H9 (cell line): ENCODE measurements at regions not wholly inside any gene's neighbourhood (a gene's known extent, or its start where the extent isn't known, plus 50 kb on each side); places are given as distances from the start of the nearest gene placed in this dataset.
"Not testable (repeated sequence)": the region's sequence is repeated elsewhere in the genome, so short reads cannot be mapped to it uniquely, and the experiment has no call there.

Experiments used
- DNase-seq: peaks from one replicate; pipeline ENCODE4 v3.0.0-alpha.2; 2017
- H2AFZ ChIP-seq: one replicate; pipeline ENCODE4 v1.6.1; 2013; ENCODE audit warnings: mild to moderate bottlenecking, low read length, control low read depth, moderate library complexity
- H2AK5ac ChIP-seq: 2 replicates; pipeline ENCODE4 v1.6.1; 2013; ENCODE audit warnings: low read length, control low read depth, mixed read lengths; ENCODE audit not compliant: insufficient read length
- H2BK120ac ChIP-seq: one replicate; pipeline ENCODE4 v1.6.1; 2013; ENCODE audit warnings: low read depth, mild to moderate bottlenecking, low read length, control low read depth, inconsistent platforms; ENCODE audit not compliant: poor library complexity, severe bottlenecking
- H2BK12ac ChIP-seq: 2 replicates; pipeline ENCODE4 v1.6.1; 2013; ENCODE audit warnings: low read length, control low read depth, mixed read lengths, low read depth; ENCODE audit not compliant: insufficient read length
- H2BK15ac ChIP-seq: 2 replicates; pipeline ENCODE4 v1.6.1; 2013; ENCODE audit warnings: low read depth, low read length, control low read depth
- H2BK20ac ChIP-seq: one replicate; pipeline ENCODE4 v1.6.1; 2013; ENCODE audit warnings: low read depth, mild to moderate bottlenecking, low read length, control low read depth, inconsistent platforms; ENCODE audit not compliant: poor library complexity, severe bottlenecking
- H2BK5ac ChIP-seq: 2 replicates; pipeline ENCODE4 v1.6.1; 2013; ENCODE audit warnings: low read length, control low read depth, mixed read lengths; ENCODE audit not compliant: insufficient read length
- H3K14ac ChIP-seq: 2 replicates; pipeline ENCODE4 v1.6.1; 2013; ENCODE audit warnings: low read length, control low read depth; ENCODE audit not compliant: insufficient read depth
- H3K18ac ChIP-seq: 2 replicates; pipeline ENCODE4 v1.6.1; 2013; ENCODE audit warnings: low read depth, mild to moderate bottlenecking, mixed read lengths, low read length, control low read depth; ENCODE audit not compliant: insufficient read length
- H3K23ac ChIP-seq: 2 replicates; pipeline ENCODE4 v1.6.1; 2013; ENCODE audit warnings: low read length, control low read depth, mixed read lengths, low read depth; ENCODE audit not compliant: insufficient read length
- H3K23me2 ChIP-seq: 2 replicates; pipeline ENCODE4 v1.6.1; 2013; ENCODE audit warnings: low read depth, mild to moderate bottlenecking, mixed read lengths, low read length, control low read depth; ENCODE audit not compliant: insufficient read length, poor library complexity, severe bottlenecking
- H3K27ac ChIP-seq: 2 replicates; pipeline ENCODE4 v1.5.1; 2013; ENCODE audit warnings: low read length, control low read depth, mixed read lengths, low read depth; ENCODE audit not compliant: insufficient read length
- H3K27me3 ChIP-seq: 2 replicates; pipeline ENCODE4 v1.6.1; 2013; ENCODE audit warnings: low read length, control low read depth, inconsistent platforms; ENCODE audit not compliant: insufficient read depth
- H3K4ac ChIP-seq: 2 replicates; pipeline ENCODE4 v1.6.1; 2013; ENCODE audit warnings: low read depth, mild to moderate bottlenecking, control low read depth, inconsistent platforms, low read length, moderate library complexity
- H3K4me1 ChIP-seq: 2 replicates; pipeline ENCODE4 v1.6.1; 2013; ENCODE audit warnings: low read length, control low read depth, inconsistent platforms; ENCODE audit not compliant: insufficient read depth
- H3K4me2 ChIP-seq: 2 replicates; pipeline ENCODE4 v1.6.1; 2013; ENCODE audit warnings: low read length, control low read depth, mixed read lengths; ENCODE audit not compliant: insufficient read length, insufficient read depth
- H3K56ac ChIP-seq: 2 replicates; pipeline ENCODE4 v1.6.1; 2013; ENCODE audit warnings: low read depth, mild to moderate bottlenecking, mixed read lengths, low read length, control low read depth; ENCODE audit not compliant: insufficient read length
- H3K79me1 ChIP-seq: 2 replicates; pipeline ENCODE4 v1.6.1; 2013; ENCODE audit warnings: low read depth, mild to moderate bottlenecking, moderate library complexity, low read length, control low read depth, inconsistent platforms; ENCODE audit not compliant: insufficient read depth, poor library complexity, severe bottlenecking
- H3K79me2 ChIP-seq: 2 replicates; pipeline ENCODE4 v1.6.1; 2013; ENCODE audit warnings: low read length, control low read depth, inconsistent platforms; ENCODE audit not compliant: insufficient read depth
- H3K9ac ChIP-seq: 2 replicates; pipeline ENCODE4 v1.6.1; 2013; ENCODE audit warnings: low read length, control low read depth, mixed read lengths; ENCODE audit not compliant: insufficient read length; ENCODE audit errors: extremely low read depth
- H3K9me3 ChIP-seq: one replicate; pipeline ENCODE4 v1.6.1; 2013; ENCODE audit warnings: low read depth, low read length, inconsistent platforms; ENCODE audit not compliant: control insufficient read depth
- H3T11ph ChIP-seq: one replicate; pipeline ENCODE4 v1.6.1; 2013; ENCODE audit warnings: mild to moderate bottlenecking, low read length, control low read depth, inconsistent platforms
- H4K20me1 ChIP-seq: one replicate; pipeline ENCODE4 v1.6.1; 2013; ENCODE audit not compliant: control insufficient read depth, insufficient read length, insufficient read depth
- H4K5ac ChIP-seq: 2 replicates; pipeline ENCODE4 v1.6.1; 2013; ENCODE audit warnings: low read depth, mild to moderate bottlenecking, mixed read lengths, low read length, control low read depth; ENCODE audit not compliant: insufficient read length
- H4K8ac ChIP-seq: replicated peaks from 2 replicates; pipeline ENCODE4 v1.6.1; 2013; ENCODE audit warnings: low read length, control low read depth, mixed read lengths, low read depth; ENCODE audit not compliant: insufficient read length
- H4K91ac ChIP-seq: 2 replicates; pipeline ENCODE4 v1.6.1; 2013; ENCODE audit warnings: low read depth, mild to moderate bottlenecking, moderate library complexity, mixed read lengths, low read length, control low read depth; ENCODE audit not compliant: insufficient read length
- H3K27ac Mint-ChIP-seq, 3 experiments: 2 replicates in 2 of 3; 3 replicates in 1 of 3; pipeline ENCODE4 v1.8.0; 2020 to 2021; ENCODE audit warnings: mixed read lengths in 3 of 3, mild to moderate bottlenecking in 1 of 3, moderate library complexity in 1 of 3
- H3K27me3 Mint-ChIP-seq: 2 replicates; pipeline ENCODE4 v1.8.0; 2021; ENCODE audit warnings: low read depth, mild to moderate bottlenecking, moderate library complexity, mixed read lengths
- H3K36me3 Mint-ChIP-seq, 3 experiments: 2 replicates in 2 of 3; 3 replicates in 1 of 3; pipeline ENCODE4 v1.8.0; 2020 to 2021; ENCODE audit warnings: low read depth in 3 of 3, mixed read lengths in 3 of 3; ENCODE audit not compliant: insufficient read depth in 1 of 3
- H3K4me1 Mint-ChIP-seq, 2 experiments: 2 replicates each; pipeline ENCODE4 v1.8.0; 2020; ENCODE audit warnings: mixed read lengths in 2 of 2
- H3K4me3 Mint-ChIP-seq, 2 experiments: 2 replicates in 1 of 2; 3 replicates in 1 of 2; pipeline ENCODE4 v1.8.0; 2020 to 2021; ENCODE audit warnings: mild to moderate bottlenecking in 2 of 2, mixed read lengths in 2 of 2, moderate library complexity in 1 of 2
- H3K9me3 Mint-ChIP-seq, 2 experiments: 2 replicates in 1 of 2; 3 replicates in 1 of 2; pipeline ENCODE4 v1.8.0; 2020; ENCODE audit warnings: mild to moderate bottlenecking in 2 of 2, mixed read lengths in 2 of 2, moderate library complexity in 1 of 2
- WGBS: extraction: QIAGEN DNeasy Blood & Tissue Kit; methylation state at CpG from one replicate; pipeline ENCODE4 v1.1.7; 2013; ENCODE audit warnings: missing lambda C conversion rate, low lambda C conversion rate, mixed read lengths; ENCODE audit not compliant: insufficient read length; ENCODE audit errors: extremely low coverage; 5-methylcytosine and 5-hydroxymethylcytosine counted together

DNA sequence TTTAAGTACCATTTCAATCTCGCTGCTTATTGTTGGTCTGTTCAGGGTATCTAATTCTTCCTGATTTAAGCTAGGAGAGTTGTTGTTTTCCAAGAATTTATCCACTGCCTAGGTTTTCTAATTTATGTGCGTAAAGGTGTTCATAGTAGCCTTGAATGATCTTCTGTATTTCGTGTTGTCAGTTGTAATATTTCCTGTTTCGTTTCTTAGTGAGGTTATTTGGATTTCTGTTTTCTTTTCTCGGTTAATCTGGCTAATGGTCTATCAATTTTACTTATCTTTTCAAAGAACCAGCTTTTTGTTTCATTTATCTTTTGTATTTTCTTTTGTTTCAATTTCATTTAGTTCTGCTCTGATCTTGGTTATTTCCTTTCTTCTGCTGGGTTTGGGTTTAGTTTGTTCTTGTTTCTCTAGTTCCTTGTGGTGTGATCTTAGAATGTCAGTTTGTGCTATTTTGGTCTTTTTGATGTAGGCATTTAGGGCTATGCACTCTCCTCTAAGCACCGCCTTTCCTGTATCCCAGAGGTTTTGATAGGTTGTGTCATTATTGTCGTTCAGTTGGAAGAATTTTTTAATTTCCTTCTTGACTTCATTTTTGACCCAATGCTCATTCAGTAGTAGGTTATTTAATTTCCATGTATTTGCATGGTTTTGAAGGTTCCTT lies 92.5 kb upstream of the CSRP2 start:
- not testable (repeated sequence) for H3K4ac ChIP-seq, H2AK5ac ChIP-seq, H3K23me2 ChIP-seq, H4K8ac ChIP-seq, H2BK12ac ChIP-seq, H3K79me1 ChIP-seq, H3K9ac ChIP-seq, H3K18ac ChIP-seq, H4K91ac ChIP-seq, H2BK5ac ChIP-seq, H3K4me2 ChIP-seq, H2BK20ac ChIP-seq, H2BK15ac ChIP-seq, H3K79me2 ChIP-seq, H3K9me3 ChIP-seq, H3K27me3 Mint-ChIP-seq, H2BK120ac ChIP-seq, H3K14ac ChIP-seq, H3K56ac ChIP-seq, H4K5ac ChIP-seq, DNase-seq, H4K20me1 ChIP-seq, H3K4me1 ChIP-seq, H2AFZ ChIP-seq, H3K23ac ChIP-seq, H3K27ac Mint-ChIP-seq, H3K4me3 Mint-ChIP-seq, H3K27me3 ChIP-seq, H3K27ac ChIP-seq, H3T11ph ChIP-seq
- WGBS: no CpG with 5 or more reads among the region's 7 CpGs
- Mint-ChIP-seq H3K4me1 (peaks cover 25 to 29% of the 10 kb centered on the region in 2 experiments), H3K9me3 (peaks cover 14 to 16% of the 10 kb centered on the region in 2 experiments), H3K36me3 (peaks cover 4 to 13% (median 11%) of the 10 kb centered on the region in 3 experiments; a peak in 6 of 7 replicates)
